SK-N-SH treated with all-trans-retinoic acid at 6 μM for 48 hours (cell line): ENCODE measurements at regions not wholly inside any gene's neighbourhood (a gene's known extent, or its start where the extent isn't known, plus 50 kb on each side); places are given as distances from the start of the nearest gene placed in this dataset.

ENCODE experiments used
- ATAC-seq: fragments of 200-7000 bp; cut with Tn5 transposase; 3 replicates; pipeline ENCODE4 v1.9.1; 2020; ENCODE audit warnings: mild to moderate bottlenecking, moderate library complexity
- BACH2 ChIP-seq: fragments of 250-450 bp; sonication (Bioruptor Pico); IDR thresholded peaks from 2 replicates; pipeline ENCODE4 v1.9.0; 2021; ENCODE audit warnings: mild to moderate bottlenecking, borderline replicate concordance
- CSRNP3 ChIP-seq: fragments of 250-450 bp; sonication (Bioruptor Pico); IDR thresholded peaks from 2 replicates; pipeline ENCODE4 v1.5.1; 2021; ENCODE audit warnings: mild to moderate bottlenecking, moderate library complexity
- ESRRG ChIP-seq: fragments of 250-450 bp; sonication (Bioruptor Pico); IDR thresholded peaks from 2 replicates; pipeline ENCODE4 v1.6.1; 2021; ENCODE audit warnings: mild to moderate bottlenecking
- GLIS3 ChIP-seq: fragments of 250-450 bp; sonication (Bioruptor Pico); IDR thresholded peaks from 2 replicates; pipeline ENCODE4 v1.5.0; 2020; ENCODE audit warnings: mild to moderate bottlenecking, moderate library complexity
- ISL1 ChIP-seq: fragments of 250-450 bp; sonication (Bioruptor Pico); IDR thresholded peaks from 2 replicates; pipeline ENCODE4 v2.1.2; 2022; ENCODE audit warnings: mild to moderate bottlenecking, moderate library complexity
- PATZ1 ChIP-seq: fragments of 250-450 bp; sonication (Bioruptor Pico); IDR thresholded peaks from 2 replicates; pipeline ENCODE4 v1.8.0; 2020; ENCODE audit warnings: mild to moderate bottlenecking, moderate library complexity, borderline replicate concordance
- POU6F1 ChIP-seq: fragments of 250-450 bp; sonication (Bioruptor Pico); IDR thresholded peaks from 2 replicates; pipeline ENCODE4 v1.8.0; 2021; ENCODE audit warnings: low read depth, mild to moderate bottlenecking, moderate library complexity, borderline replicate concordance
- PPARA ChIP-seq: fragments of 250-450 bp; sonication (Bioruptor Pico); IDR thresholded peaks from 2 replicates; pipeline ENCODE4 v1.5.0; 2020; ENCODE audit warnings: mild to moderate bottlenecking, borderline replicate concordance
- RARB ChIP-seq: fragments of 250-450 bp; sonication (Bioruptor Pico); IDR thresholded peaks from 2 replicates; pipeline ENCODE4 v1.8.0; 2021; ENCODE audit warnings: mild to moderate bottlenecking, moderate library complexity
- SNAI2 ChIP-seq: fragments of 250-450 bp; sonication (Bioruptor Pico); IDR thresholded peaks from 2 replicates; pipeline ENCODE4 v1.5.0; 2020; ENCODE audit warnings: mild to moderate bottlenecking, moderate library complexity
- TCF4 ChIP-seq: fragments of 250-450 bp; sonication (Bioruptor Pico); IDR thresholded peaks from 2 replicates; pipeline ENCODE4 v1.8.0; 2021; ENCODE audit warnings: mild to moderate bottlenecking, moderate library complexity, borderline replicate concordance
- TOX ChIP-seq: fragments of 250-450 bp; sonication (Bioruptor Pico); IDR thresholded peaks from 2 replicates; pipeline ENCODE4 v1.8.0; 2021; ENCODE audit warnings: mild to moderate bottlenecking, moderate library complexity, borderline replicate concordance
- TSHZ2 ChIP-seq: fragments of 250-450 bp; sonication (Bioruptor Pico); IDR thresholded peaks from 2 replicates; pipeline ENCODE4 v1.5.0; 2020; ENCODE audit warnings: mild to moderate bottlenecking, moderate library complexity
- ZC3H10 ChIP-seq: fragments of 250-450 bp; sonication (Bioruptor Pico); IDR thresholded peaks from 2 replicates; pipeline ENCODE4 v1.5.1; 2021; ENCODE audit warnings: mild to moderate bottlenecking, moderate library complexity
- ZFP3 ChIP-seq: fragments of 250-450 bp; sonication (Bioruptor Pico); IDR thresholded peaks from 2 replicates; pipeline ENCODE4 v1.5.0; 2020; ENCODE audit warnings: mild to moderate bottlenecking, moderate library complexity
- ZFP30 ChIP-seq: fragments of 450-650 bp; formaldehyde crosslinking; IDR thresholded peaks from 2 replicates; pipeline ENCODE4 v1.5.0; 2022; ENCODE audit warnings: mild to moderate bottlenecking, moderate library complexity
- ZNF565 ChIP-seq: fragments of 450-650 bp; formaldehyde crosslinking; conservative IDR thresholded peaks from 2 replicates; pipeline ENCODE4 v1.5.0; 2020; ENCODE audit warnings: low read depth, mild to moderate bottlenecking, moderate library complexity
- ZNF70 ChIP-seq: fragments of 450-650 bp; formaldehyde crosslinking; IDR thresholded peaks from 2 replicates; pipeline ENCODE4 v1.5.0; 2020; ENCODE audit warnings: mild to moderate bottlenecking, moderate library complexity
- ZNF8 ChIP-seq: fragments of 450-650 bp; formaldehyde crosslinking; IDR thresholded peaks from 2 replicates; pipeline ENCODE4 v1.5.0; 2020; ENCODE audit warnings: mild to moderate bottlenecking, moderate library complexity

- TF ChIP-seq PATZ1 (no peak), ESRRG (no peak), ZNF8 (CRISPR knock-in tag) (no peak), RARB (no peak), SNAI2 (CRISPR knock-in tag) (no peak), GLIS3 (no peak), ISL1 (peak; percentile 96), TOX (CRISPR knock-in tag) (no peak), BACH2 (CRISPR knock-in tag) (no peak), ZNF565 (CRISPR knock-in tag) (no peak), ZFP3 (CRISPR knock-in tag) (no peak), TSHZ2 (CRISPR knock-in tag) (no peak)
- TF ChIP-seq, all 23 proteins: peak for 3
Measured at GRCh38 chr12:42790761-42791151, 201.2 kb upstream of the PRICKLE1 start (continued).

GRCh38 chr12:42789808-42790760 lies 200.5 kb upstream of the PRICKLE1 start:
- ATAC-seq: no peak

GRCh38 chr12:42786400-42787148 lies 197.0 kb upstream of the PRICKLE1 start:
- no peak for ATAC-seq
- TF ChIP-seq ZNF565 (CRISPR knock-in tag) (no peak), TOX (CRISPR knock-in tag) (no peak), TSHZ2 (CRISPR knock-in tag) (no peak), ZC3H10 (no peak), ZNF70 (CRISPR knock-in tag) (no peak), ESRRG (no peak), PPARA (CRISPR knock-in tag) (no peak), ZNF8 (CRISPR knock-in tag) (no peak)
- TF ChIP-seq, all 23 proteins: peak for 0

More at GRCh38 chr12:42789808-42790760, 200.5 kb upstream of the PRICKLE1 start:
- TF ChIP-seq ZFP3 (CRISPR knock-in tag) (no peak), CSRNP3 (CRISPR knock-in tag) (no peak), TOX (CRISPR knock-in tag) (no peak), ZFP30 (CRISPR knock-in tag) (no peak), TCF4 (CRISPR knock-in tag) (no peak), POU6F1 (CRISPR knock-in tag) (no peak)
